HG03108 (cell line): ENCODE measurements at regions not wholly inside any gene's neighbourhood (a gene's known extent, or its start where the extent isn't known, plus 50 kb on each side); places are given as distances from the start of the nearest gene placed in this dataset.
"Not testable (repeated sequence)": the region's sequence is repeated elsewhere in the genome, so short reads cannot be mapped to it uniquely, and the experiment has no call there.

ENCODE experiments used
- ATAC-seq: cut with Tn5 transposase; IDR thresholded peaks from one replicate; pipeline ENCODE4 v1.9.1; 2021; ENCODE audit warnings: moderate library complexity; ENCODE audit not compliant: unreplicated experiment

- ATAC-seq = not testable (repeated sequence)
Observed at GRCh38 chrX:150231368-150231767, 131.7 kb upstream of the MAMLD1 start.

GRCh38 chrX:150232222-150232621, 130.9 kb upstream of the MAMLD1 start:
- ATAC-seq = not testable (repeated sequence)

GRCh38 chrX:150234126-150234525, 129.0 kb upstream of the MAMLD1 start:
- no peak for ATAC-seq

- no peak for ATAC-seq
Observed at GRCh38 chrX:150236327-150236726, 126.8 kb upstream of the MAMLD1 start.

DNA sequence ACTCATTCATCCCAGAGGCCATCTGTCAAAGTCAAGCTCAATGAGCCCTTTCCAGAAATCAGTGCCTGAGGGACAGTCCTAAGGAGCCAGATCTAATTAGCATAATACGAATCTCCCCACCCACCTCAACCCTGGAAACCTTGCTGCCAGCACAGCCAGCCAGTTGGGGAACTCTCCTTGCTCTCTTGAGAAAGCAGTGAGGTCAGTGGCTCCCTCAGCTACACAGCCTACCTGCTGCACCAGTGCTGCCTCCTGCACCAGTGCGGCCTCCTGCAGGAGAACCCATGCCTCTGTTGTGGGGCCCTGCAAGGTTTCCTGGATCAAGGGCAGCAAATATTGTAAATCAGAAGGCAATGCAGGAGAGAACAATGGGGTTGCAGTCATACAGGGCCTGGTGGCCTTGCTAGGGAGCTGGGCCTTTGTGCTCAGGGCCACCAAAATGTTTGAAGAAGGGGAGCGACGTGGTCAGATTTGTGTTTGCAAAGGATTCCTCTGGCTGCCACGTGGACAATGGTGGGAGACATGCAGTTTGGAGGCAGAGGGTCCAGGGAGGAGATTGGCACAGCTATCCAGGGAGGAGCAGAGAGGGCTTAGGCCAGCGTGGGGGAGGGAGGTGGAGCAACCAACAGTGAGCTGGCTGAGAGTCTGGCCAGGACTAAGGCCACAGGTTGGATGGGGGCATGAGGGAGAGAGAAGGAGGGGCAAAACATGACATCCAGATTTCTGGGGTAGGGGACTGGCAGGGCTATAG, 124.3 kb upstream of the MAMLD1 start:
- ATAC-seq = no peak

DNA sequence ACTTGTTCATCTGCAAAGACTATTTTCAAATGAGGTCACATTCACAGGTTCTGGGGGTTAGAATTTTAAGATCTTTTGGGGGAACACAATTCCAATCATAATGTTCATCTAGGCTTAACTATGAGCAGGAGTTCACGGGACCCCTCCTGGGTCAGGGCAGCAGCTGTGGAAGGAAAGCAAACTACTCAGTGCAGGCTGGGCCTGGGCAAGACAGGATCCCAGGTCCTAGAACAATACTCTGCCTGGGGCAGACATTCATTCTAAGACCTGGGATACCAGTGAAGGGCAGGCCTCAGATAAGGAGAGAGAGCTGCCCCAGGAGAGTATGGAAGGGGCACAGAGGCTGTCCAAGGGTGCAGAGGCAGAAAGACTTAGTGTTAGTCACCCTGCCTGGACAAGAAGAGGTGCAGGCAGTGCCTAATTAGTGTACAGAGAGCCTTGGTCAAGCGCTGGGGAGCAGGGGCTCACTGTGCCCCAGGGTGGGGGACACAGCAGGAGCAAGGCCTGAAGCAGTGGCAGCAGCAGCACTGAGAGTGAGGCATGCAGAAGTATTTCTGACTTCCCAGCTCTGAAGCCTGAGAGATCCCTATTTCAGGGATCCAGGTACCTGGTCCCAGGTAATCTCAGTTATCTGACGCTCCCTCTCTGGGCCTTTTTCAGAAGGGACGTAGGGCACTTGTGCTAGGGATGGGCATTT, 123.0 kb upstream of the MAMLD1 start:
- ATAC-seq = no peak

GRCh38 chrX:150240643-150240970, 122.5 kb upstream of the MAMLD1 start:
- no peak for ATAC-seq

GRCh38 chrX:150253959-150254620, 109.0 kb upstream of the MAMLD1 start:
- ATAC-seq = no peak

- ATAC-seq = no peak
Observed at GRCh38 chrX:150254909-150255308, 108.2 kb upstream of the MAMLD1 start.

DNA sequence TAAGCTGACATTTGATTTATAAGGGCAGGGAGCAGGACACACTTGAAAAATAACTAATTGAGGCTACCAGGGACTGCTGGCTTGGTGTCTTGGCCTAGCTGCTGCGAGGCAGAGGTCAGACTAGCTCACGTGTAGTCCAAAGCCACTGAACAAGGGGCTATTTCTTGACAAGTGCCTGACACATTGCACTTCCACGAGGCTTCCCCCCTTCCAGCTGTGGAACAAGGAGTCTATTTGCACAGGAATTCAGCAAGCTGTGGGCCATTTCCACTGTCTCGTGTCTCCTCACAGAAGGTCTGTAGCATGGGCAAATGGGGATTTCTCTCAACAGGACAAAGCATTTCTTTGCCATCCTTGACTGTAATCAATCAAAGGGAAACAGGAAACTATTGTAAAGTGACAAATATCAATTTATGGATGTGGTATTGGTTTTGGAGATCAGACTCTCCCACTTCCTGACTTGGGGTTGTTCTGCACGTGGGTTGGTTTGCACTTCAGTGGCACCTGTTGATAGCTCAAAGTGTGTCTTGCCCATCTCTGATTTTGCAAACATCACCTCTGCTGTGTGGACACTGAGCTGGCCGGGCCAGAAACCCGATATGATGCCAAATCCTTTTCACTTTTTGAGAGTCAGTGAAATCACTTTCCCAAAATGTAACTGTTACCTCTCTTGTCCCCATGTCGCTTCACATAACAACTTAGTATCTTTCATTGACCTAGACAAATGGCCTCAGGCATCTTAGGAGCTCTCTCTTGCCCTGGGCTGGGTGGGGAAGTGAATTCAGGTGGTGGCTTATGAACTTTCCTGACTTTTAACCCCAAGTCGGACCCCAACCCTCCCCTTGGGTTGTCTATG, 107.4 kb upstream of the MAMLD1 start:
- no peak for ATAC-seq

DNA sequence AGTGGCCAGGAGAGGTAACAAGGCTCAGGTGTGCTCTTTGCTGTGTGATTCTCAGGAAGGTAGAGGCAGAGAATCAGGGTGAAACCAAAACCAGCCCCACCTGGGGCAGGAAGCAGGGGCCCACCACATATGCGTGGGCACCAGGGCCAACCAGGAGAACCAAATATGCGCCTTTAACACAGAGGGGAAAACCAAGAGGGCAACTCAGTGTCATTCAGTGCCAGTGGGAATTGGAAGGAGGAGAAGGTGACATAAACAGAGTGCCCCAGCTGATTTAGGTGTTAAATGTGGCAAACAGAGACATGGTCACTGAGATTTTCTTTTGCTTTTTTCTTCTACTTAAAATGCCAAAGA, 106.8 kb upstream of the MAMLD1 start:
- ATAC-seq = no peak

DNA sequence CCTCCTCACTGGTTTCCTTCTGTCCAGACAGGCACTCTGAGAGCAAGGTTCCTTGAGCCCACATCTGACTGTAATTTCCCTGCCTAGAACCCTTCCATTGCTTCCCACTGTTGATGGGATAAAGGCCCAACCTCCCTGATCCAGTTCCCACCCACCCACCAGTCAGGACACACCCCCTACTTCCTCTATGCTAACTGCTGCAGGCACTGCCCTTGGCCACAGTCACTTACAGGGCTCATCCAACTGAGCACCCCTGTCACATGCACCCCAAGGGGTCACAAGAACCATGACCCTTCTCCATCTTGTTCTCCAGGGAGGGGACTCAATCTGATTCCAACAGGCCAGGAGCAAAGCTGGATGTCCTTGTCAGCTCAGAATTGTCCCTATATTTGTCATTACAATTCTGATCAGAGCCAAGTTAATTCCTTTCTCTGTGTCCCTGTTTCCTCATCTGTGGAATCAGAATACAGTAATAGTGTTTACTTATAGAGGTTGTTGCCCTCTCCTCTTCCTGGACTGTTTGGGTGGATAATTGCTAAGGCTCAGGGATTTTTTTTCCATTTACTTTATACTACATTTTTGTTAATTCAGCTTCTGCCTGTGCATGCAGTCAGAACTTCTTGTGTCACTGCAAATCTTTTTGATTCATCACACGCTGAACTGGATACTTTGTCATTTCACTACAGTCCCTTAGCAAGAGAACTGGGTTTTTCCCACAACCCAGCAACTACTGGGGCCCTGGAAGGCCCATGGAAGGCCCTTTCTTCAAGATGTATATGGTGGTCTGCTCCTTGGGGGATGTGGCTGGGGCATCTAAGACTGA, 105.6 kb upstream of the MAMLD1 start:
- ATAC-seq = no peak

DNA sequence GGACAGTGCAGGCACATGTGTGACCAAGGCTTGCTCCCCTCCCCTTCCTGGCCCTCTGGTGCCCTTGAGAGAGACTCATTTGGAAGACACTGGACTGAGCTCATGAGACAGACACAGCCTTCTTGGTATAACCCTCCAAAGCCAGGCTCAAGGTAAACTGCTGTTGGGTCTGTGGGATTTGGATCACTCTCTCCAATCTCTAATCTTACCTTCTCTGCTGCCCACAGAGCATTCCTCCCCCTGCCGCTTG, 105.0 kb upstream of the MAMLD1 start:
- ATAC-seq = no peak

GRCh38 chrX:150258463-150259430, 104.4 kb upstream of the MAMLD1 start:
- no peak for ATAC-seq

GRCh38 chrX:150262456-150262855, 100.7 kb upstream of the MAMLD1 start:
- ATAC-seq = no peak

- ATAC-seq = no peak
Observed at GRCh38 chrX:150268839-150269355, 94.2 kb upstream of the MAMLD1 start.

DNA sequence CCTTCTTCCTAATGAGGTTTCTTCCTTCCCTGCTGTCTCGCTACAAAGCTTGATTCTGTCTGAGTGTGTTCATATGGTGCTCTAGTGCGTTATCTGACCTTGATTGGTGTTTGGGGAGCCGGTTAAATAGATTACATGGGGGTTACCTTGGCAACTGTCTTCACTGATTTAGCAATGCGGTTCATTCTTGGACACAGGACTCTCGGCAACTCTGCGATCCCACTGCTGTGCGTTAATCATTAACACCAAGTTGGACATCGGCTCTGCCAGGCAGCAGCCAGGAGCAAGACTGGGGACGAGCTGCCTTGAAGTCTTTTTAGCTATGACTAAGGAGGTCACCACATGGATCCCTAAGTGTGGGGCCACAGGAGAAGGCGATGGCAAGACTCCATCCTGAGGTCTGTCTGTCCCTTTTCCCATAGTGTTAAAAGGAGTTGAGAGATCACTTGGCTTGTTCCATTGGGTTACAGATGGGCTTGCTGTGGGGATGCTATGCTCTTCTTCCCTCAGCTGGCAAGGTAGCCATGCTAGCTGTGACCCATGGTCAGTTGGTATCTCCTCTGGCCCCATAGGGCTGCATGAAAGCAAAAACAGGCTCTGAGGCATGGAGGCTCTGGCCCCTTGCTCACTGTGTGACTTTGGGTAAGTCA, 93.4 kb upstream of the MAMLD1 start:
- ATAC-seq = no peak

DNA sequence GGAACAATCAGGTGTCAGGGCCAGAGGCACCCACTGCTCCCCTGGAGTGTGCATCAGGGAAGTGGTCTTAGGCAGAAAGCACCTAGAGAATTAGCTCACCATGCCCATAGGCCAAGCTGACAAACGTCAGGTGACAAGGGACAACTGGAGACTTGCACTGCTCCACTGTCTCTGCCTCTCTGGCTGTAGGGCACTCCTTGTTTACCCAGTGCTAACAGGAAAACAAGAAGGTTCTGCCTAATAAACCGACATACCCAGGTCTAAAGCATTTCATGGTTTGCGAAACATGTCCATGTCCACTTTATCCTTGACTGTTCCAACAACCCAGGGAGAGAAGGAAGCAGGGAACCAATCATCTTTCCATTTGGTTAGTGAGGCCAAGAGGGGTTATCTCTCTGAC, 92.5 kb upstream of the MAMLD1 start:
- no peak for ATAC-seq
